ENCODE measurements at regions not wholly inside any gene's neighbourhood (a gene's known extent, or its start where the extent isn't known, plus 50 kb on each side); places are given as distances from the start of the nearest gene placed in this dataset.

DNA sequence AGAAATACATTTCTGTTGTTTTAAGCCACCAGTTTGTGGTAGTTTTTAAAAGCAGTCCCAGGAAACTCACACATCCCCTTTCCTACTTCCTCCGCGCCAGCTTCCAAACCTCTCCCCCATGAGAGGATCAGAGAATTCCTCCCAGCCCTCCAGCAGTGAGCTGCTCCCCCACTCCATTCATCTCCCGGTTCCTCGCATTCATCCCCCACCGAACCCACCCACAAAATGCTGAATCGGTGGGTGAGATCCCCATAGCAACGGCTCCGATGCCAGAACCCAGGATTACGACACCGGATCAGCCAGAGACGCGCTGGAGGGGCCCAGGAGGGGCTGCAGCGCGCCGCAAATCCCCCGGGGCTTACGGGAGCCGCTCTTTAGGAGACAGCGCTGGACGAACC is 251.4 kb upstream of the RPL38 start:
- TF ChIP-seq POLR2A (IDR thresholded peaks at IDR 0.05; ENCODE audit: low read depth, low read length): no peak
- no peak for TF ChIP-seq POLR2AphosphoS5 (IDR thresholded peaks at IDR 0.05; ENCODE audit: low read depth, low read length)
- TF ChIP-seq TAF1 (IDR thresholded peaks at IDR 0.05; ENCODE audit: low read depth, low read length): no peak
- no peak for TF ChIP-seq POU2F2 (IDR thresholded peaks at IDR 0.05; ENCODE audit: low read depth, low read length)
- no peak for TF ChIP-seq SPI1 (IDR thresholded peaks at IDR 0.05; ENCODE audit: low read depth, low read length)
- no peak for TF ChIP-seq PAX5 (IDR thresholded peaks at IDR 0.05; ENCODE audit: insufficient read depth, low read length, severe bottlenecking)

Measured in GM12891 (cell line).